Osteocyte (in vitro differentiated cells): ENCODE measurements at regions not wholly inside any gene's neighbourhood (a gene's known extent, or its start where the extent isn't known, plus 50 kb on each side); places are given as distances from the start of the nearest gene placed in this dataset.

ENCODE experiments used
- DNase-seq: peaks from one replicate; pipeline ENCODE4 v3.0.0; 2021; ENCODE audit warnings: mixed read lengths; ENCODE audit not compliant: unreplicated experiment; ENCODE audit errors: extremely low spot score
- H3K27ac Mint-ChIP-seq: one replicate; pipeline ENCODE4 v1.8.0; 2021; ENCODE audit warnings: mild to moderate bottlenecking, mixed read lengths; ENCODE audit not compliant: unreplicated experiment
- H3K27me3 Mint-ChIP-seq: one replicate; pipeline ENCODE4 v1.8.0; 2021; ENCODE audit warnings: mixed read lengths; ENCODE audit not compliant: unreplicated experiment
- H3K36me3 Mint-ChIP-seq: one replicate; pipeline ENCODE4 v1.8.0; 2021; ENCODE audit warnings: mixed read lengths; ENCODE audit not compliant: unreplicated experiment
- H3K4me1 Mint-ChIP-seq: one replicate; pipeline ENCODE4 v1.8.0; 2021; ENCODE audit warnings: mixed read lengths; ENCODE audit not compliant: unreplicated experiment
- H3K4me3 Mint-ChIP-seq: one replicate; pipeline ENCODE4 v1.8.0; 2021; ENCODE audit warnings: mild to moderate bottlenecking, moderate library complexity, mixed read lengths; ENCODE audit not compliant: unreplicated experiment
- H3K9me3 Mint-ChIP-seq: one replicate; pipeline ENCODE4 v1.8.0; 2021; ENCODE audit warnings: mixed read lengths; ENCODE audit not compliant: unreplicated experiment
- CTCF ChIP-seq: fragments of 200-600 bp; sonication (generic); IDR thresholded peaks from 2 replicates; pipeline ENCODE4 v1.5.0; 2021; ENCODE audit warnings: antibody characterized with exemption, mild to moderate bottlenecking, moderate library complexity

GRCh38 chrX:17299206-17299605 lies 75.8 kb upstream of the NHS start:
- H3K27me3 Mint-ChIP-seq = no peaks in the 10 kb centered on the region
- no peak for DNase-seq
- no peaks in the 10 kb centered on the region for H3K4me1 Mint-ChIP-seq
- H3K9me3 Mint-ChIP-seq = peaks cover 8% of the 10 kb centered on the region
- no peak overlapping the region for H3K27ac Mint-ChIP-seq
- no peak for TF ChIP-seq CTCF
- no peak overlapping the region for H3K4me3 Mint-ChIP-seq
- H3K36me3 Mint-ChIP-seq = no peaks in the 10 kb centered on the region

- Mint-ChIP-seq H3K36me3 (no peaks in the 10 kb centered on the region), H3K9me3 (peaks cover 9% of the 10 kb centered on the region), H3K4me1 (no peaks in the 10 kb centered on the region), H3K27me3 (no peaks in the 10 kb centered on the region), H3K27ac (no peak overlapping the region), H3K4me3 (no peak overlapping the region)
- no peak for DNase-seq
- TF ChIP-seq CTCF = no peak
These were observed 51.6 kb upstream of the NHS start for GRCh38 chrX:17323397-17323796.
